DMS79 (cell line): ENCODE measurements at regions not wholly inside any gene's neighbourhood (a gene's known extent, or its start where the extent isn't known, plus 50 kb on each side); places are given as distances from the start of the nearest gene placed in this dataset.
A peak's percentile ranks its signal among the peaks of the same experiment; 100 is the strongest.
"Not testable (repeated sequence)": the region's sequence is repeated elsewhere in the genome, so short reads cannot be mapped to it uniquely, and the experiment has no call there.

Experiments
- DNase-seq: peaks from one replicate; lab custom pipeline; 2025; lab: John Stamatoyannopoulos, UW

DNA sequence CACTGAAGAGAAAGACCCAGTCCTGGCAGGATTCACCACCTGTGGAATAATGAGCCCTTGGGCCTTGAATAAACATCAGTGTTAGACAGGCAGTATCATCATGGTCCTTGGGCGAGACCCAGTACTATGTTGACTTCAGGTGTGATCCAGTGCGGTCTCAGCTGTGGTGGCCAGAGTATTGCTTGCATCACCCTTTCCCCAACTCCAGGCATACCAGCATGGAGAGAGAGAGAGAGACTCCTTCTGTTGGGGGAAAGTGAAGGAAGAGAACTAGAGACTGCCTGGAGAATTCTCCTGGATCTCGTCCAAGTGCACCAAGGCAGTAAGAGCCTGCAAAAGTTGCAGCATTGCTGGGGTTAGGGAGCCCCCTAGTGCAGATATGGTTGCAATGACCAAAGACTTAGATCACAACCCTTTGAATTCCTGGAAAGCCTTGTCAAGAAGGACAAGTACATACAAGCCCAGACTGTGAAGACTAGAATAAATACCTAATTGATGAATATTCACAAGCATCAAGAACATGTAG is 61.1 kb upstream of the VAMP7 start:
- DNase-seq: peak; percentile 46

DNA sequence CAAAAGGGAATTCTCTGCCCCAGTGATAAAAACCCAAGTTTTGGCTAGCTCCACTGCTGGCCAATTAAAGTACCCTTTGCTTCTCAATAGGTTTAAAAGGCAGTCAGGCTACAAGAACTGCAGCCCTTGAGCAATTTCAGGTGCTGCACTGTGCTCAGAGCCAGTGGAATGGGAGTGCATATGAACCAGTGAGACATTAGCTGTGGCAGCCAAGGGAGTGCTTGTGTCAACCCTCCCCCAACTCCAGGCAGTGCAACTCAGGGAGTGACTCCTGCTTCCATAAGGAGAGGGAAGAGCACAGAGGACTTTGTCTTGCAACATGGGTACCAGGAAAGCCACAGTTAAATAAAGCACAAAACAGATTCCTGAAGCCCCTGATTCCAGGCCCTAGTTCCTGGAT is 61.6 kb upstream of the VAMP7 start:
- DNase-seq: no peak

DNA sequence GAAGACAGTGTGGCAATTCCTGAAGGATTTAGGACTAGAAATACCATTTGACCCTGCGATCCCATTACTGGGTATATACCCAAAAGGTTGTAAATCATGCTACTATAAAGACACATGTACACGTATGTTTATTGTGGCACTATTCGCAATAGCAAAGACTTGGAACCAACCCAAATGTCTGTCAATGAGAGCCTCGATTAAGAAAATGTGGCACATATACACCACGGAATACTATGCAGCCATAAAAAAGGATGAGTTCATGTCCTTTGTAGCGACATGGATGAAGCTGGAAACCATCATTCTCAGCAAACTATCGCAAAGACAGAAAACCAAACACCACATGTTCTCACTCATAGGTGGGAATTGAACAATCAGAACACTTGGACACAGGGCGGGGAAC is 66.8 kb upstream of the VAMP7 start:
- not testable (repeated sequence) for DNase-seq

DNA sequence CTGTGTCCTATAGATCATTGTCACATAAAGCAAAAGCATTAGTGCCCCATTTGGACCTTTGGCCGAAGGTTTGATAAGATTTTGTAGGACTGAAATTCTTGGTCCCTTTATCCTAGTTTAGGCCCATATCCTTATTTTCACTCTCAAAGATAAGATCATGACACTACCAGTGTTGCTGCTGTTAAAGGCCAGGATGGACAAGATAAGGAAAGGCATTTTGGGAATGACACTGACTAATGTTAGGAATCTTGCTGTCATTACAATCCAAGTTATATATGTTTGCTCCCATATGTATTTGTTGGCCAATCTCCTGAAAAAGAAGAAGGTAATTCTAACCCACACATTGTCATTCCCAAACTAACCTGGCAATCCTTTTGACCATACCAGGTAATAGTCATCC is 101.3 kb upstream of the VAMP7 start:
- DNase-seq: no peak

DNA sequence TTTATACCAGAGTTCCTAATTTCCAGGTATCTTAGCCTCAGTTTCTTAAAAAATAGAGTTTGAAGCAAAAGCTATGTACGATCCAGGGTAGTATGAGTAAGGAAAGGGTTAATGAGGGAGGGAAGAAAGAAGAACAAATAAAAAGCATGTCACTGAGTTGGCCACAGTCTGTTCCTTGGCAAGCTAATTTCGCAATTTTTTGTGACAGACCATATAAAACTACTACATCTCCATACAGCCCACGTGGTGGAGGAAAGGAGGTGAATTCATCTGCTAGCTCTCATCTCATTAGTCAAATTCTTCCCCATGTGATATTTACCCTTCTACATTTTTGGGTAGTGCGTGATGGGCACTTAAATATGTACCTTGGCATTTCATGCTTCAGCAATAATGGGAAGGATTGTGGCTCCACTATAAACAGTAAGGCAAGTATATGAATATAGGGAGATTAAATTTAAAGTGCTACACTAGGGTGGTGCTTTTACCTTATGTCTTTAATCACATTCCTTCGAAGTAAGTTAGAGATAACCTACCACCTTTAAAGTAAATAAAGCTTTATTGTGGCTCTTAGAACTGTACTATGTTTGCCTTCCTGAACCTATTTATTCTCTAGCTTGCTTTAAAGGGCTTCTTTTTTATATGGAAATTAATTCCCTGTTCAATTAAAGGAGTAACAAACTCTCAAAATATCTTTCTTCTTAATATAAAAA is 102.1 kb upstream of the VAMP7 start:
- DNase-seq: no peak

DNA sequence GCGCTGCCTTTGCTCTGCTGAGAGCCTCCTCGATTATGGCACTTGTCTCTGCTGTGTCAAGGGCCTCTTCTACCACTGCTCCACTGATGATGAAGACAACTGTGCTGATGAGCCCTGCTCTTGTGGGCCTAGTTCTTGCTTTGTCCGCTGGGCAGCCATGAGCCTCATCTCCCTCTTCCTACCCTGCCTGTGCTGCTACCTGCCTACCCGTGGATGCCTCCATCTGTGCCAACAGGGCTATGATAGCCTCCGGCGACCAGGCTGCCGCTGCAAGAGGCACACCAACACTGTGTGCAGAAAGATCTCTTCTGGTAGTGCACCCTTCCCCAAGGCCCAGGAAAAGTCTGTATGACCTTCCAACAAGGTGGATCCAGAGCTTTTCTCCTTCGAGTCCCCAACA is 106.8 kb upstream of the VAMP7 start:
- DNase-seq: no peak

DNA sequence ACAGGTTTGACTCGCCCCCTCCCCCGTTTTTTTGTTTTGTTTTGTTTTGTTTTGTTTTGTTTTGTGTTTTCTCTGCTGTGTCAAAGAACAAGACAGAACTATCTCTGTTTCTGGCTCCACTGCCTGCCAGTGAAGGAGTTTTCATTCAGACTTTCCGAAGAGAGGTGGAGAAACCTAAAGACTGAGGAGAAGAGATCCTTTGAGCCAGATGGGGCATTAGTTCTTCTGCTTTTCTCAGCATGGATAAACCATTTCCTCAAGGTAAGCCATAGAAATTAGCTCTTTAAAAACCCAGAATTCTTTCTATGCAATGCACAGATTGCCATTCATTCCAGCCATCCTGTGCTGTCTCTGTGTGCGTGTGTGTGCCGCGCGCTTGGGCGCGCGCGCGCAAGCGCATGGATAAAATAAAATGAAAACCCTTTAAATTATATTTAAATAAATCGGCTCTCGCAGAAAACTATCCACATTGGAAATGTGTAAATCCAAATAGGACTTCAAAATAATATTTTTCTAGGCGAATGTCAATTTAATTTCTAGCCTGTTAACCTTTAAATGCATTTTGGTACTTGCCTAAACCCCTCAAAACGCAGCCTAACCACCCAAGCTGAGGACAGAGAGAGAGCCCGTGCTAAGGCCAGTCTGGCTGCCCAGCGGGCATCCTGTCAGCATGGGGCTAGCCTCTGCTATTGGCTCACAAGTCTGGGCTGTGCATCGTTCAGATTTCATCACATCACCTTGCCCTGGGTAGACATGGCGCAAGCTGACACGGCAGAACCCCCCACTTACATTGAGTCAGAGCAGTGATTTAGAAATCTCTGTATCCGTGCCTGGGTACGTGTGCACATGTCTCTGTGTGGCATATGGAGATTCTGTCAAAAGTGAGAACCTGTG is 113.0 kb upstream of the VAMP7 start:
- DNase-seq: no peak

DNA sequence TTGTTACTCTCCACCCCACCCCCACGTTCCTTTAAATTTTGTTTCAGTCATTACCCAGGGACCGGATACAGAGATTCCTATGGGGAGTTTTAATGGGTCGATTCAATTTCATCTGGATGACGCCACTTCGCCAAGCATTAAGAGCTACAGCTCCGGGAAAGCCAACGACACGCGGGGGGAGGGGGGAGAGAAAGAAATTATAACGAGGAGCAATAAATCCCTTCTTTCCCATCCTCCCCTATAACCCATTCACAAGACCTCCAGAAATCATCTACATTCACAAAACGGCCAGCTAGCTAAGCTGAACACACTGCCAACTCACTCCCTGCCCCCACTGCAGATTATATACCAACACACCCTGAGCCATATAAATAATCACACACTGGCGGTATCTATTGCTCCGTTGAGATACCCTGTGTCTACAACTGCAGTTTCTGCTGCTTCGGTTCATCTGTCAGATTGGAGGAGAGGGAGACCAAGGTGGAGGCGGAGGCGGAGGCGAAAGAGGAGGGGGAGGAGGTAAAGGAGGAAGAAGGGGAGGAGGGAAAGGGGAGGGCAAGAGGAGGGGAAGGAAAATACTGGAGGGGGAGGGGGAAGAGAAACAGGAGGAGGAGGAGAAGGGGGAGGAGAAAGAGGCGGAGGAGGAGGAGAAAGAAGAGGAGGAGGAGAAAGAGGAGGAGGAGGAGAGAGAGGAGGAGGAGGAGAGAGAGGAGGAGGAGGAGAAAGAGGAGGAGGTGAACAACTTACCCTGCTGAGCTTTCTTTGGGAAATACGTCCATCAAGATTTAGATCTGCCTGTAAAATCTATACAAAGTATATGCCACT is 113.9 kb upstream of the VAMP7 start:
- DNase-seq: no peak

DNA sequence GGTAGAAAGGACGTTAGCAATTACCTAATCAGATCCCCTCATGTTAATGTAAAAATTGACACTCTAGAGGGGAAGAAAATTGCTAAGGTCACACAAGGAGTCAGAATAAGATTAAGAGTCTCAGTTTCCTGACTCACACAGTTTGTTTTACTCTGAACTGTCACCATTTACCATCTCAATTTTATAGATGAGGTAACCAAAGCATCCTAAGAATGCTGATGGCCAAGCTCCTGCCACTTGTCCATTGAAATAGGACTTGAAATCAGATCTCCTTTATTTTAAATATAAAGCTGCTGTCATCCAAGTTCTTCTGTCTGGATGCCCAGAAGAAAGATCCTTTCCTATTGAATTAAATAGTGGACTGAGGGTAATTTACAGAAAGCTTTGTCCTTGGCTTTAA is 114.8 kb upstream of the VAMP7 start:
- no peak for DNase-seq

DNA sequence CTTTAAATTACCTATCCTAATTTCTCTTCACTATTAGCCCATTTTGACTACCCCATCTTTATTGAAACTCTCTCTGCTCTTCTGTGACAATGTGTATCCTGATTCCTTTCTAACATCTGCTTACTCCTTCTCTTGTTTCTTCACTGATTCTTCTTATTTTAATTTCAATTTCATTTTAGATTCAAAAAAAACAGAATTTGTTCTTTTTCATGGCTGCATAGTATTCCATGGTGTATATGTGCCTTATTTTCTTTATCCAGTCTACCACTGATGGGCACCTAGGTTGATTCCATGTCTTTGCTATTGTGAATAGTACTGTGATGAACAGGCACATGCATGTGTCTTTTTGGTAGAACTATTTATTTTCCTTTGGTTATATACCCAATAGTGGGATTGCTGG is 120.0 kb upstream of the VAMP7 start:
- no peak for DNase-seq

DNA sequence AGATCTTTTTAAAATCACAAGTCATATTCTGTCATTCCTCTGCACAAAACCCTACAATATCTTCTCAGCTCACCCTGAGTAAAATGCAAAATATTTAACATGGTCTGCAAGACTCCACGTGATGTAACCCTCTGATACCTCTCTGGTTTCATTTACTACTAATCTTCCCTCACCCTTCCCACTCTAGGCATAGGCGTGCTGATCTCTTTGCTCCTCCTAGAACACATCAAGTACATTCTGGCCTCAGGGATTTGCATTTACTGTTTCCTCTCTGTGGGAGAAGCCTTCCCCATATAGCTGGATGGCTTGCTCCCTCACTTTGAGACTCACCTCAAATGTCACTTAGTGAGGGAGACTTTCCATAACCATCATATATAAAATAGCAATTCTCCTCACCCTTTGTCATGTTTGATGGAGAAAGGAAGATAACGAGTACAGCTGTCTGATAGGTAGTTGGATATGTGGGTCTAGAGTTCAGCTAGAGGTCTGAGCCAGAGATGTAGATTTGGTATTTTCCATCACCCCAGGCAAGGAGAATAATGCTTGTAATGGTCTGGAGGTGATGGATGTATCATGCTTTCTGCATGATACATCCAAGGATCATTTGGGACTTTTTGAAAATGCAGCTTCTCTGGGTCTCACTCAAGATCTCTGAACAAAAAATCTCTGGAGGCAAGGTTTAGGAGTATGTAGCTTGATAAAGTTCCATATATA is 123.9 kb upstream of the VAMP7 start:
- no peak for DNase-seq

DNA sequence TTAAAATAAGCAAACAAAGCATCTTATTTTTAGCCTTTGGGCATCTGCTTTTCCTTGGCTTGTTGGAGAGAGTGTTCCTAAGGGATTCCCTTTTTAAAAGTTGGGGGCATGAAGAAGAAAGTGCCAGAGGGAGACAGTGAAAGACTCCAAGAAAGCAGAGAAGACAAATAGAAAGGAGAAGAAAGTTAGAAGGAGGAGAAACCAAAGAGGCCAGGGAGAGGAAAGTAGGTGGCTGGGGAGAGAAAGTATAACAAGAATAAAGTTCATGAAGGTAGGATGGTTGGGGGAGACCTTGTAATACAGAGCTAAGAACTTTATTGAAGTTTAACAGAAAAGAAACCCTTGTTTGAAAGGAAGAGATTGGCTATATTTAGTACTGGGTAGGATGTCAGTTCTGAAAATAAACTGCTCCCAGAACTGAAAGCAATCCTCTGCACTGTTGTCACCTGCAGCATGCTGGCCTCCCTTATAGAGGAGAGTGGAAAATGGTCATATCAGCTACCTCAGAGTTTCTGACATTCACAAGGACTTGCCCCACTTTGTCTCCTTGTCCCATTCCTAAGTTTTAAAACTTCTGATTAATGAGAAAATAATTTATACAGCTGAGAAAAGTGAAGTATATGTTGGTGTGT is 125.3 kb upstream of the VAMP7 start:
- no peak for DNase-seq

DNA sequence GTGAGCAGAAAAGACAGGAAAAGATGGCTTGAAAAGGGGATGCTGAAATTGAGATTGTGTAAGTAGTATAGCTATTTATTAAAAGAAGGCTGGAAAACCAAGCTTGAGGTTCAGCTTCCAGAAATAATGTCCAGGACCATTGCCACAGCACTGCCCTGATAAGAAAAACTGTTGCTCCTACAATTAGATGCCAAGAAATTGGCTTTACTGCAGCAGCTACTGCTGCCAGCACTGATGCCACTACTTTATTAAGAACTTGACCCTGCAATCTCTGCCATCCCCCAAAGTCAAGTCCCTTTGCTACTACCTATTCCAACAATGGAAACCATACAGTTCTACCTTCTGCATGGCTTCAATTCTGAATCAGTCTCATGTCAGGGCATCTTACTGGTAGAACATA is 130.0 kb upstream of the VAMP7 start:
- no peak for DNase-seq

DNA sequence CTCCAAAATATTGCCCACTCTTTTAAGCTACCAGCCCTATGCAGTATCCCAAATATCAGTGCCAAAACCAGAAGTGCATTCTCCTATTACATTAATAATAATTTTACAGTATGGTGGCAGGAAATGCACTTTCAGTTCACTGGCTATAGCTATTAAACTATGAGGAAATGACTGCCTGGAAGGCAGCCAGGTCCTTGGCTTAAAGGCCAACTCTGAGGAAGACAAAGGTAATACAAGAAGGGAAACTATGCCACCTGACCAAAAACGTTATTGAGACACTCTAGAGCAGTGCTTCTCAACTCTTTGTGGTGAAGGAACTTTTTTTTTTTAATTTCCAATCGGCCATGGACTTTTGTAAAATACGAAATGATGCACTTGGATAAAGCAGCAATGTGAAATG is 133.6 kb upstream of the VAMP7 start:
- DNase-seq: peak; percentile 49

DNA sequence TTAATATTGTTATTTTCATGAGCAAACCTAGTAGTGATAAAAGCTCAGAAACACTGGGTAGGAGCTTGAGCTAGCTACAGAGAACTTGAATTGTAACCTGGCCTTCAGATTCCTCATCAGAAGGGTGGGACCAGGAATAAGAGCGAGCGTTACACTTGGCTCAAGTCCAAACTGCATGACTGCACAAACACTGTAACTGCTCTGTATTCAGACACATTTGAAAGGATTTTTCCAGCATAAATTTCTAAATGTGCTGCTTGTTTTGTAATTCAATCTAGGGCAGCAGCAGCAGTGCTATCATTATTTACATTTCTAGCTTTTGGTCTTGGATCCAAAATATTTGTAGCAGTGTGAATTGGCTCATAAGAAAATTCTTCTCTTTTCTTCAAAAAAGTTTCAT is 133.0 kb upstream of the TMLHE start:
- no peak for DNase-seq

DNA sequence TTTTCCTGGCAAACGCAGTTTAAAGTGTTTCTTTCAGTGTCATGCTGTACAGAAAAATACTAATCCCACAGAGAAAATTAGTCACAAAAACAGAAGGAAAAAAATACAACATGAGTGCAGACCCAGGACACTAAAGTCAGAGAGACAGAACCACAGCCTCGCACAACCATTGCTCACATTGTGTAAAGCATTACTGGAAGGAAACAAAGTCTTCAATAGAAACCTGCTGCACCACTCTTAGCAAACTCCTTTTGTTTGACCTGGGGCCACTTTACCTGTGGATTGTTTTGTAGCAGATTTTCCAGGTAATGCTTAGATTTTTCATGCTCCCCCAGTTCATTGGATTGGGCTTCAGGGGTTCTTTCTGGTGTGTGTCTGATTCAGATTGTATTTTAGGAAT is 131.8 kb upstream of the TMLHE start:
- no peak for DNase-seq

DNA sequence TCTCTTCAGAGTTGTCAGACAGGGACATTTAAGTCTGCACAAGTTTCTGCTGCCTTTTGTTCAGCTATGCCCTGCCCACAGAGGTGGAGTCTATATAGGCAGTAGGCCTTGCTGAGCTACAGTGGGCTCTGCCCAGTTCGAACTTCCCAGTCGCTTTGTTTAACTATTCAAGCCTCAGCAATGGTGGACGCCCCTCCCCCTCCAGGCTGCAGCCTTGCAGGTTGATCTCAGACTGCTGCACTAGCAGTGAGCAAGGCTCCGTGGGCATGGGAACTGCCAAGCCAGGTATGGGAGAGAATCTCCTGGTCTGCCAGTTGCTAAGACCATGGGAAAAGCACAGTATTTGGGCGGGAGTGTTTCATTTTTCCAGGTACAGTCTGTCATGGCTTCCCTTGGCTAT is 115.6 kb upstream of the TMLHE start:
- not testable (repeated sequence) for DNase-seq

DNA sequence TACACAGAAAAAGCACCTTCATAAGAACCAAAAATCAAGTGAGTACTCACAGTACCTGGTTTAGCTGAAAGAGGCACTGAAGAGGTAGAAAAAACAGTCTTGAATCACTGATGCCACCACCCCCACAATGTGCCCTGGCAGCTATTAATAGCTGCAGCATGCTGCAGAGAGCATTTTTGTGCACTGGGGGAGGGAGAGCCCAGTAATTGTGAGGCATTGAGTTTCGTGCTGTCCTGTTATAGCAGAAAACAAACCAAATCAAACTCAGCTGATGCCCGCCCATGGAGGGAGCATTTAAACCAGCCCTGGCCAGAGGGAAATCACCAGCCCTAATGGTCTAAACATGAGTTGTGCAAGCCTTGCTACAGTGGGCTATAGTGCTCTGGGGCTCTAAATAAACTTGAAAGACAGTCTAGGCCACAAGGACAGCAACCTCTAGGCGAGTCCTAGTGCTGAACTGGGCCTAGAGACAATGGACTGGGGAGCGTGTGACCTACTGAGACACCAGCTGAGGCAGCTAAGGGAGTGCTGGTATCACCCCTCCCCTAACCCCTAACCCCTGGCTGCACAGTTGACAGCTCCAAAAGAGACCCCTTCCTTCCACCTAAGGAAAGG is 106.3 kb upstream of the TMLHE start:
- DNase-seq: no peak

DNA sequence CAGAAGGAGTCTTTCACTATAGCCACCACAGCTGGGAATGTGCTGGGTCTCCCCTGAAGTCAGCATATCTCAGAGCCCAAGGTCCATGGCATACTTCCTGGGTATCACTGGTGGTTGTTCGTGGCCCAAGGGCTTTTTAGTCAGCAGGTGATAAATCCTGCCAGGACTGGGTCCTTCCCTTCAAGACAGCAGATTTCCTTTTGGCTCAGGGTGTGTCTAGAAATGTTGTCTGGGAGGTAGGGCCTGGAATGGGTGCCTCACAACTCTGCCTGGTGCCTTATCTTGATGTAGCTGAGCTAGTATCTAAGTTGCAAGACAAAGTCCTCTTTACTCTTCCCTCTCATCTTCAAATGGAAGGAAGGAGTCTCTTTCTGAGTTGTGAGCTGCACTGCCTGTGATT is 102.4 kb upstream of the TMLHE start:
- DNase-seq: no peak

DNA sequence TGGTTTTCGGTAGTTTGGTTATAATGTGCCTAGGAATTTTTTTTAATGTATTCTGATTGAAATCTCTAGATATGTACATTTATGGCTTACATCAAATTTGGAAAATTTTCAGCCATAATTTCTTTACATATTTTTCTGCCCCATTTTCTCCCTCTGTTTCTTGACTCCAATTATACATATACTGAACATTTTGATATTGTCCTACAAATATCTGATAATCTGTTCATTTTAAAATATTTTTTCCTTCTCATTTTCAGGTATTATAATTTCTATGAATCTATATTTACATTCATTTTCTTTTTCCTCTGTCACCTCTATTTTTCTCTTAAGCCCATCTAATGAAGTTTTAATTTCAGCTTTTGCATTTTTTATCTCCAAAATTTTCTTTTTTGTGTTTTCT is 82.7 kb upstream of the TMLHE start:
- no peak for DNase-seq

DNA sequence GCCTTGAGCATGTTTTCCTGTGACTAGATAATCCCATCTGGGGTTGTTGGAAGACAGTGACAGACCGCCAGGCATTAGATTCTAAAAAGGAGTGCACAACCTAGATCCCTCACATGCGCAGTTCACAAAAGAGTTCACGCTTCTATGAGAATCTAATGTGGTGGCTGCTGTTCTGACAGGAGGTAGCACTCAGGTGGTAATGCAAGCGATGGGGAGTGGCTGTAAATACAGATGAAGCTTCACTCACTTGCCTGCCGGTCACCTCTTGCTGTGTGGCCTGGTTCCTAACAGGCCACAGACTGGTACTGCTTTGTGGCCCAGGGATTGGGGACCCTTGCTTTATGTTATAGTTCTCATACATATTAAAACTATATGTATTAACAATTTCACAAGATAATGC is 81.9 kb upstream of the TMLHE start:
- DNase-seq: no peak
